Activated T-helper 17 cell treated with anti-CD3 and anti-CD28 coated beads, Interleukin-2, amount 50 U/mL, for 72 hours (primary cell): ENCODE measurements at regions not wholly inside any gene's neighbourhood (a gene's known extent, or its start where the extent isn't known, plus 50 kb on each side); places are given as distances from the start of the nearest gene placed in this dataset.
"Not testable (repeated sequence)": the region's sequence is repeated elsewhere in the genome, so short reads cannot be mapped to it uniquely, and the experiment has no call there.

Experiments used
- ATAC-seq: fragments of 150-1000 bp; cut with Tn5 transposase; replicated peaks from 2 replicates; pipeline ENCODE4 v1.10.0; 2021; ENCODE audit warnings: mild to moderate bottlenecking, moderate library complexity
- H3K27ac Mint-ChIP-seq: one replicate; pipeline ENCODE4 v1.8.0; 2022; ENCODE audit warnings: mixed read lengths
- H3K27me3 Mint-ChIP-seq: one replicate; pipeline ENCODE4 v1.8.0; 2022; ENCODE audit warnings: mixed read lengths
- H3K36me3 Mint-ChIP-seq: one replicate; pipeline ENCODE4 v1.8.0; 2022; ENCODE audit warnings: low read depth, mild to moderate bottlenecking, mixed read lengths
- H3K4me1 Mint-ChIP-seq: one replicate; pipeline ENCODE4 v1.8.0; 2022; ENCODE audit warnings: mixed read lengths
- H3K4me3 Mint-ChIP-seq: one replicate; pipeline ENCODE4 v1.8.0; 2022; ENCODE audit warnings: mild to moderate bottlenecking, mixed read lengths
- H3K9me3 Mint-ChIP-seq: one replicate; pipeline ENCODE4 v1.8.0; 2022; ENCODE audit warnings: mixed read lengths

DNA sequence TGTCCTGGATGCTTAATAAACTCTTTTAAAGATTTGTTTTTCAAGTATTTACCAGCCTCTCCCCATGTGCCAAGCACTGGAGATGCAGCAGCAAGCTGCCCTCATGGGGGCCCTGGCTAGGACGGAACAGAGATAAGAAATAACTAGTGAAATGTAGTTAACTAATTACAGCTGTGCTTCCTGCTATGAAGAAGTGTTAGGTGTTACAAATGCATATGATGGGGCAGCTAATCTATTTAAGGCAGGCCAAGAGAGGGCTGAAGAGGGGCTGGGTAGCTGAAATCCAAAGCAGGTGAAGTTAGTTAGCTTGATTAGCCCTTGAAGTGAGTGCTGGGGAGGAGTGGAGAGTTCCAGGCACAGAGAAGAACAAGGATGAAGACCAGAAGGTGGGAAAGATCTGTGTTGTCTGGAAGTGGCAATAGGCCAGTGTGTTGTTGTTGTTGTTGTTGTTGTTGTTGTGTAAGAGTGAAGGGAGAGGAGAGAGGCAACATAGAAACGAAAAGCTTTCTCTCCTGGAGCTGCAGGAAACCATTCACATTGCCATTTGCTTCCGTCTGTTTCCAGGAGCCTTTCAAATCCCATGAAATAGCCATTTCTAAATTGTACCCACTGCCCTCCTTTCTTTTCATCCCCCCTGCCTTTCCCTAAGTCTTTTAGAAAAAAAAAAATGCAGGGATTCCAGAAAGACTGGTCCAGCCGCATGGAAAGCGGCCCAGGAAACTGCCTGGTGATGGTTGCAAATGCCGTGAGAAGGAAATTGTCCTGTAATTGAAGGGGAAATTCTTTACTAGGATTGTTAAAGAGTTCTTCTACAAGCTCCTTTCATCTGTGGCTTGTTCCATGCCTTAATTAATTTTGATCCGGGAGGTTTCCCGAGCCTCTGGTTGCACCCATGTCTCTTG is 119.6 kb downstream of the TFAP2C start:
- Mint-ChIP-seq H3K36me3 (no peaks in the 10 kb centered on the region), H3K4me1 (no peaks in the 10 kb centered on the region), H3K9me3 (no peaks in the 10 kb centered on the region), H3K27ac (no peak overlapping the region), H3K27me3 (peaks cover 18% of the 10 kb centered on the region), H3K4me3 (no peak overlapping the region)
- no peak for ATAC-seq

DNA sequence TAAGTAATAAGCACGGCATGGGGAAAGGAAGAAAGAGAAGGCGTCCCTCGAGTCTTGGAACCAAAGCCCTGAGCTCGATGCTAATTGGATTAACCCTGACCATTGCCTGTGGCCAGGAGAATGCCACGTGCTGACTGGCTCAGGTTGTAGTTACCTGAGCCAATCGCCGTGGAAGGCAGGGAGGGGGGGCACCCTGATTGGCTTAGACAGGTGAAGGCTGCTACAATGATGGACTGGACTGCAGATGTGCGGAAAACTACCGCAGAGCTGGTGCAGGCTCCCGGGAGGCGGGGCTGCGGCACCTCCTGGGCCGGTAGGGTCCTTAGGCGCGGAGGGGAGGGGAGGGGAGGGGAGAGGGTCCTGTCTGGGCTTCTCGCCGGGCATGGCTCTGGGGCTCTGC is 121.3 kb downstream of the TFAP2C start:
- H3K9me3 Mint-ChIP-seq = peaks cover 3% of the 10 kb centered on the region
- no peak overlapping the region for H3K4me3 Mint-ChIP-seq
- H3K27me3 Mint-ChIP-seq = peaks cover 25% of the 10 kb centered on the region
- H3K4me1 Mint-ChIP-seq = no peaks in the 10 kb centered on the region
- ATAC-seq = no peak
- no peak overlapping the region for H3K27ac Mint-ChIP-seq
- no peaks in the 10 kb centered on the region for H3K36me3 Mint-ChIP-seq

DNA sequence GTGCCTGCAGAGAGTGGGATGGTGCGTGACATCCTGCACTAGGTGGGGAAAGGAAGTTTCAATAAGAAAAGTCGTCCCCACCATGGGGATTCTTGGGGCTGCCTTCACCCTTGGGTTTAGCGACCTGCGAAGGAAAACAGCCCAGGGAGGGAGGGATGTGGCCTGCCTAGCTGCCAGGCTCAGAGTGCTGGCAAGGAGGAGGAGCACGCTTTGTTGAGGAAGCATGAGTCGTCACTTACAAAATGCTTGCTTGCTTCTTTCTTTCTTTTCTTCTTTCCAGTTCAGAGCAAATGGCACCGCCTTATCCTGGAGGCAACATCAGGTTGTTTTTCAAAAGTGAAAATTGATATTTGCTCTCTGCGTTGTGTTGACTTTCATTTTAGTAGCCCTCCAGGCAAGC is 123.2 kb downstream of the TFAP2C start:
- Mint-ChIP-seq H3K27me3 (peaks cover 25% of the 10 kb centered on the region), H3K4me3 (no peak overlapping the region), H3K27ac (no peak overlapping the region), H3K36me3 (no peaks in the 10 kb centered on the region), H3K9me3 (peaks cover 3% of the 10 kb centered on the region), H3K4me1 (no peaks in the 10 kb centered on the region)
- ATAC-seq = no peak

DNA sequence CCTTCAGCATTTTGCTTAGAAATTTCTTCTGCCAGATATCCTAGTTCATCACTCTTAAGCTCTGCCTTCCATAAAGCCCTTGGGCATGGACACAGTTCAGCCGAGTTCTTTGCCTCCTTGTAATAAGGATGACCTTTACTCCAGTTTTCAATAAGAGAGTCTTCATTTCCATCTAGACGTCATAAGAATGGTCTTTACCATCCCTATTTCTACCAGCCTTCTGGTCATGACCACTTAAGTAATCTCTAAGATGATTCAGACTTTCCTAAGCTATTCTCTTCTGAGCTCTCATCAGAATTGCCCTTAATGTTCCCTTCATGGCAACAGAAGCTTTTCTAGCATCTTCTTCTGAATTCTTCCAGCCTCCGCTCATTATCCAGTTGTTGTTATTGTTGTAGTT is 126.1 kb downstream of the TFAP2C start:
- no peaks in the 10 kb centered on the region for H3K36me3 Mint-ChIP-seq
- H3K4me3 Mint-ChIP-seq = no peak overlapping the region
- H3K9me3 Mint-ChIP-seq = peaks cover 7% of the 10 kb centered on the region
- ATAC-seq = no peak
- no peaks in the 10 kb centered on the region for H3K4me1 Mint-ChIP-seq
- H3K27me3 Mint-ChIP-seq = peaks cover 13% of the 10 kb centered on the region
- no peak overlapping the region for H3K27ac Mint-ChIP-seq

DNA sequence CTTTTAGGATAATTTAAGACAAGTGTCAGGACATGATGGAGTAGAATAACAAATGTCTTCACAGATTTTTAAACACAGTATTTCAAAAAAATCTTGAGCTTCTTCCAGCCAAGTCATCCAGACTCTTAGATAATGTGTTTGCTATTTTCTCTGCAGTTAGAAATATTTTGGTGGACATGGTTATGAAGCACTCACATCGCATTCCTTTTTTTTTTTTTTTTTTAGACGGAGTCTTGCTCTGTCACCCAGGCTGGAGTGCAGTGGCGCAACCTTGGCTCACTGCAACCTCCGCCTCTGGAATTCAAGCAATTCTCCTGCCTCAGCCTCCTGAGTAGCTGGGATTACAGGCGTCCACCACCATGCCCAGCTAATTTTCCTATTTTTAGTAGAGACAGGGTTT is 127.6 kb downstream of the TFAP2C start:
- not testable (repeated sequence) for H3K27me3 Mint-ChIP-seq, H3K9me3 Mint-ChIP-seq, H3K4me1 Mint-ChIP-seq, H3K27ac Mint-ChIP-seq, H3K36me3 Mint-ChIP-seq, ATAC-seq, H3K4me3 Mint-ChIP-seq

DNA sequence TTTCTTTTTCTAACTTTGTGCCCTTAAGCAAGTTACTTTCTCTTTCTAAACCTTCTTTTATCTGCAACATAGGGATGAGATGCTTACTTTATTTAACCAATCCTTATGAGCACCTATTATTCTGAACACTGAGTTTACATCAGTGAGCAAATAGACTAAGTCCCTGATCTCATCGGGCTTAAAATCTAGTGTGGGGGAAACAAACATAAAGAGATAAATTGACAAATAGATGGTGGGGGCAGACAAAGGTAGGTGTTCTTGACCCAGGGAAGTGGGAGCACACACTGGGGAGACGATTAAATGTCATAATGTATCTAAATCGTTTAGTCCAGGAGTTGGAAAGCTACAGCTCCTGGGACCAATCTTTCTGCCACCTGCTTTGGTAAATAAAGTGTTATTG is 129.6 kb downstream of the TFAP2C start:
- no peak for ATAC-seq
- no peaks in the 10 kb centered on the region for H3K4me1 Mint-ChIP-seq
- no peak overlapping the region for H3K27ac Mint-ChIP-seq
- H3K4me3 Mint-ChIP-seq = no peak overlapping the region
- H3K36me3 Mint-ChIP-seq = no peaks in the 10 kb centered on the region
- peaks cover 11% of the 10 kb centered on the region for H3K9me3 Mint-ChIP-seq
- peaks cover 7% of the 10 kb centered on the region for H3K27me3 Mint-ChIP-seq

DNA sequence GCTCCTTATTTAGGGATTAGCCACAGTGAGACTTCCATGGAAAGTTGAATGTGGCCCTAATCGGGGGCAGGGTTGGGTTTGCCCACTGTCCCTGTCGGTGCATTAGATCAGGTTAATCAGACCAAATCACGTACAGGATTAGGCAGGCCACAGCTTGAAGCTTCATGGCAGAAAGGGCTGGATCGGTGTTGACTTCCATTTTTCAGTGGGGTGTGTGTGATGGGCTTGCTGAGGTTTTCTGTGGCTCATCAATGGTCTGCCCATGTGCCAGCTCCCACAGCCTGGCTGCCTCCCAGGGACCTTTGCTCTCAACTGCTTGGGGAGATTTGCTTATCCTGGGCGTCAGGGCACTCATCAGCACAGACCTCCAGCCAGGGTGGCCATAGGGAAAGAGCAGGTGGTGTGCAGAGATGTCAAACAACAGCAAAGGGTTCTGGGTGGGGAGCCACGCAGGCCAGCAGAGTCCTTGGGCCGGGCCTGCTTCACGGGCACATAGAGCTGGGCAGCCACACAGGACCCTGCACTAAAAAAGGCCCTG is 130.7 kb downstream of the TFAP2C start:
- Mint-ChIP-seq H3K36me3 (no peaks in the 10 kb centered on the region), H3K4me1 (no peaks in the 10 kb centered on the region), H3K4me3 (no peak overlapping the region), H3K27me3 (peaks cover 4% of the 10 kb centered on the region), H3K27ac (no peak overlapping the region), H3K9me3 (peaks cover 8% of the 10 kb centered on the region)
- no peak for ATAC-seq

DNA sequence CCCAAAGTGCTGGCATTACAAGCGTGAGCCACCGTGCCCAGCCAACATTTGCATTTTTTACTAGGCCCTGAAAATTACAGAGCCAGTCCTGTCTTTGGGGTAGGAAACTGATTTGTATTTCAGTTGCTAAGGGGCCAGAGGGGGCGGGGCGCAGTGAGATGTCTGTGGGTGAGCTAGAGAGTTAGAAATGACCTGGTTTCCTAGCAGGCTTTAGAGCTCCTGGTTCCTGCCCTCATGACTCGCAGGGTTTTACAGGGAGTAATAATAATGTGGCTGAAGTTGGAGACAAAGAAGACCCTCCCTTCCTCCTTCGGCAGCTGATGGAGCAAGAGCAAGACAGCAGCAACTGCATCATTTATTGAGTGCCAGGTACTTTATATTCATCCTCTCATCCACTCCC is 131.5 kb downstream of the TFAP2C start:
- Mint-ChIP-seq H3K36me3 (no peaks in the 10 kb centered on the region), H3K4me1 (no peaks in the 10 kb centered on the region), H3K27ac (no peak overlapping the region), H3K4me3 (no peak overlapping the region), H3K27me3 (no peaks in the 10 kb centered on the region), H3K9me3 (peaks cover 8% of the 10 kb centered on the region)
- no peak for ATAC-seq

DNA sequence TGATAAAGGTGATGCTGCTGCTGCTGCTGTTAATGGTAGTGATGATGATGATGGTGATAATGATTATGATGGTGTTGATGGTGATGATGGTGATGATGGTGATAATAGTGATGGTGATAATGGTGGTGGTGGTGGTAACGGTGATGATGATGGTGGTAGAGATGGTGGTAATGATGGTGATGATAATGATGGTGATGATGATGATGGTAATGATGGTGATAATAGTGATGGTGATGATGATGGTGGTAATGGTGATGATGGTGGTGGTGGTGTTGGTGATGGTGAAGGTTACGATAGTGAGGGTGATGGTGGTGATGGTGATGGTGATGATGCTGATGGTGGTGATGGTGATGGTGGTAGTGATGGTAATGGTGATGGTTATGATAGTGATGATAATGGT is 132.3 kb downstream of the TFAP2C start:
- Mint-ChIP-seq H3K4me1 (no peaks in the 10 kb centered on the region), H3K4me3 (no peak overlapping the region), H3K36me3 (no peaks in the 10 kb centered on the region), H3K27me3 (no peaks in the 10 kb centered on the region), H3K27ac (no peak overlapping the region), H3K9me3 (peaks cover 8% of the 10 kb centered on the region)
- ATAC-seq = no peak

DNA sequence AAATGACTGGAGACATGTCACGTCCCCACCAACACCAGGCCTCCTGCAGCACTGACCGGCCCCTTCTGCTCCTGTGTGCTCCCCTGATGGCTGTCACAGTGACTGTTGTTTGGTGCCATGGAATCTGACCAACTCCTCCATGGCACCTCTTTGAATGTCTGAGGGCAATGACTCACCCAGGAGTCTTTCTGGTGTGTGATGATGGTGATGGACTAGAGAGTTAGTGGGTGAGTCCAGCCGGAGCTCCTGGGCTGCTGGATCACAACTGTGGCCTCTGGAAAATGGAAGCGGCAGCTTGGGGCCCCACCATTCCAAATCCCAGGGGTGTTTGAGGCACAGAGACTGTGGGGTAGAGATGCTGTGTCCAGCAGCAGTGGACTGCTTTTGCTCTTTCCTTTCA is 133.3 kb downstream of the TFAP2C start:
- Mint-ChIP-seq H3K27ac (no peak overlapping the region), H3K9me3 (peaks cover 6% of the 10 kb centered on the region), H3K36me3 (no peaks in the 10 kb centered on the region), H3K27me3 (no peaks in the 10 kb centered on the region), H3K4me3 (no peak overlapping the region), H3K4me1 (no peaks in the 10 kb centered on the region)
- ATAC-seq = no peak

DNA sequence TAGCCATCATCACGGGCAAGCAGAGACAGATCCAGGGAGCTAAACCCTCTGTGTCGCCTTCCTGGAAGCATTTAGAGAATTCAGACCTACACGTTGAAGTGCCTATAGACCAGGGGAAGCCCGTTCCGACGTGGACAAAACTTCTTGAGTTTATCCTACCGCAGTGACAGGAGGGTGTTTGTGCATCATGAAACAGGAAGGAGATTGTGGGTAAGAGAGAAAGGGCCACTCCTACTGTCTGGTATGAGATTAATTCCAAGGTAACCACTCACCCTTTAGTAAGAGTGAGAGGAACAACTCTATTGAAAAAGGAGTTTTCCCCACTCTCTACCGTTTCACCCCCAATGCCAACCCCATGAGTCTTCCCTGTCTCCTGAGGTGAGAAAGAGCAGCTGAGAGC is 133.7 kb downstream of the TFAP2C start:
- H3K4me1 Mint-ChIP-seq = no peaks in the 10 kb centered on the region
- H3K9me3 Mint-ChIP-seq = peaks cover 4% of the 10 kb centered on the region

DNA sequence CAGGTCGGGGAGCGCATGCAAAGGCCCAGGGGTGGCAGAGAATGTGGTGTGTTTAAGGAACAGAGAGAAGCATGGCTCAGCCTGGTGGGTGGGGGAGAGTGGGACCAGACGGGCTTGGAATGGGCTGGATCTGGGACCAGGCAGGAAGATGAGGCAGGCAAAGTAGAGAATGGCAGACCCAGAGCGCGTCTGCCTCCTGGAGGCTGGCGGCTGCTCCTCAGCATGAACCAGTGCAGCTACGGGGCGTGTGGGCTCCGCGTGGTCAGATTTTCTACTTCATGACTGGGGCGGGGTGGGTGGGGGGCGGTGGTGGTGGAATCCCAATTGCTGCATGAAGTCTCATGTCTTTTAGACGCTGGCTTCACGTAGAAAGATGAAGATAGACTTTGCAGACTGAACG is 135.6 kb downstream of the TFAP2C start:
- Mint-ChIP-seq H3K9me3 (peaks cover 4% of the 10 kb centered on the region), H3K36me3 (no peaks in the 10 kb centered on the region), H3K4me3 (no peak overlapping the region), H3K27ac (no peak overlapping the region), H3K4me1 (no peaks in the 10 kb centered on the region), H3K27me3 (no peaks in the 10 kb centered on the region)
- ATAC-seq = no peak

More for the DNA sequence above, 133.7 kb downstream of the TFAP2C start:
- H3K27ac Mint-ChIP-seq = no peak overlapping the region
- H3K36me3 Mint-ChIP-seq = no peaks in the 10 kb centered on the region
- H3K27me3 Mint-ChIP-seq = no peaks in the 10 kb centered on the region
- H3K4me3 Mint-ChIP-seq = no peak overlapping the region
- ATAC-seq = no peak

DNA sequence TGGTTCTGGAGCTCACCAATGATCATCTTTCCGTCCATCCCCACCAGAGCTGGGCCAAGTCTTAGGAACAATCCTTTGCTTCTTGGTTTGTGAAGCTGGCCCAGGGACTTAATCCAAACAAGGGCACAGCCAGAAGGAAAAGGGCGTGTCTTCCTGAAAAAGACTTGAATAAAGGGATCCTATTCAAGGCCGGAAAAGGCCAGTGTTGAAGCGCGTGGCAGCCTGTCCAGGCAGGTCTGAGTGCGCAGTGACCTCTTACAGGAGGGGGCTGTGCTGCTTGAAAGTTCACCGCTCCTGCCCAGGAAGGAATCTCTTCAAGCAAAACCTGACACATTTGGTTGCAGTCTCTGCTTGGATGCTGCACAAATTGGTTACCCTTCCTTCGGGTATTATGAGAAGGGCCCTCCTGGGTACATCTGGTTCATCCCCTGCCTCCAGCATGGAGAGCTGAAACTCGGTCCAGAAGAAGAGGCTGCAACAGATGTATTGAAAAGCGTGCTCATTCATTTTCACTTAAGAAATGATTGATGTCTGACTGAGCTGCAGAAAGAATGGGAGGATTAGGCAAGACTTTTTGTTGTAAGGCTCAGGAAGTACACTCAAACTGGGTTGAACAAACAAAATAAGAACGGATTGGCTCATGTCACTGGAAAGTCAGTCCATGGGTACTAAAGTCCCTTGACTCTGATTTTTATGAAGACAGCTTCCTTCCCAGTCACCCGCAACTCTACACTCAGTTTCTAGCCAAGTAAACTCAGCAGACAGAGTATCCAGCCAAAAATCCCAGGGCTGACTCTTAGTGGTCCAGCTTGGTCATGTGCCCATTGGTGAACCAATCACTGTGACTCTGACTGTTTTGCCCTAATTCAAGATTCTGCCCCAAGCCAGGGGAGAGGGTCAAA is 136.3 kb downstream of the TFAP2C start:
- no peak for ATAC-seq
- peaks cover 4% of the 10 kb centered on the region for H3K9me3 Mint-ChIP-seq
- H3K4me3 Mint-ChIP-seq = no peak overlapping the region
- H3K27ac Mint-ChIP-seq = no peak overlapping the region
- no peaks in the 10 kb centered on the region for H3K27me3 Mint-ChIP-seq
- H3K36me3 Mint-ChIP-seq = no peaks in the 10 kb centered on the region
- no peaks in the 10 kb centered on the region for H3K4me1 Mint-ChIP-seq

DNA sequence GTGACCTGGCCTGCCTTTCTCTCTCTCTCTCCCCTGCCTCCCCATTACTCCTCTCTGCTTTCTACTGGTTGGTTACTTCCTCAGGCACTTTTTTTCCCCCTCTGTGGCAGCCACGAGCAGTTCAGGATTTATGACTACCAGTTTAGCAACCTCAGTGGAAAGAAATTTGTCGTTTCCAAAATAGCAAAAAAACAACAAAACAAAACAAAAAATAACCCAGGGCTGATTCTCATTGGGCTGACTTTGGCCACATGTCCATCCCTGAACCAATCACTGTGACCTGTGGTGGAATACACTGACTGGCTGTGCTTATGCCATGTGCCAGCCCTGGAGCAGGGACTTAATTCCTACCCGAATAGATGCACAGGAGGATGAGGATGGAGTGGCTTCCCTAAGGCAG is 137.4 kb downstream of the TFAP2C start:
- H3K9me3 Mint-ChIP-seq = peaks cover 4% of the 10 kb centered on the region
- H3K27me3 Mint-ChIP-seq = no peaks in the 10 kb centered on the region
- H3K27ac Mint-ChIP-seq = no peak overlapping the region
- ATAC-seq = no peak
- no peak overlapping the region for H3K4me3 Mint-ChIP-seq
- H3K36me3 Mint-ChIP-seq = no peaks in the 10 kb centered on the region
- H3K4me1 Mint-ChIP-seq = no peaks in the 10 kb centered on the region
